ENCODE measurements at regions not wholly inside any gene's neighbourhood (a gene's known extent, or its start where the extent isn't known, plus 50 kb on each side); places are given as distances from the start of the nearest gene placed in this dataset.

DNA sequence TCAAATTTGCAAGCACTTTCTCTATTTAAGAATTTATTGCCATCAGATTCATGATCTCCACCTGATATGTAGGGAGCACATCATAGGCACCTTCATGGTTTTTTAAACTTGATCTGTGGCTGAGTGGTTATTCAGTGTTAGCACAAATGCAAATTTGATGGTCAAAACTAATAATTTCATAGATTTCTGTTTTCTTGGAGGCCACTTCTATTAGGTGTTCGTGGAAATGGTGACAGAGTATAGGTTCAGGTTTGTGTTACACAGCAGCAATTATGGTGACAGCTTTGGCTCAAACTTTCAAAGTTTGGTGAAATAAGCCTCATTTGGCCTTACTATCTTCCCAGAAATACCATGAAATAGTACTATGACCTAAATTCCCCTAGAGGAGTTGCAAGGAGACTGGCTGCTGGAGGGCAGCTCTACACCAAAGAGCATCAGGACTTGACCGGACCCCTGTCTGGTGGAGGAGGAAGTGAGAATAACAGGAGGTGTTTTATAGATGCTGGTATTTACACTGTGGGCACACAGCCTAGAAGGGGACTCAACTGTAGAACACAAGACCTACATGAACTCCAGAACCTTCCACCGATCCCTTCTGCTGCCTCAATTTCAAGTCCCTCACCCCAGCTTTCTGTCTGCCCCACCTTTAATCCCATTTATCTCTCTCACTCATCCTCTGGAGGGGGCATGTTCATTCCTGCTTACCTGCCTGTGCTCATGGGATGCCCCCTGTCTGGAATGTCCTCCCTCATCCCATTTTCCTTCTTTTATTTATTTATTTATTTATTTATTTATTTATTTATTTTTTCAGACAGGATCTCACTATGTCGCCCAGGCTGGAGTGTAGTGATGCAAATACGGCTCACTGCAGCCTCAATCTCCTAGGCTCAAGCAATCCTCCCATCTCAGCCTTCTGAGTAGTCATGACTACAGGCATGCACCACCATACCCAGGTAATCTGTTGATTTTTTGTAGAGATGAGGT is 132.9 kb upstream of the SIX2 start:
- DNase-seq (ENCODE audit: low spot score): no peak
- Histone ChIP-seq H3K79me2 (no peaks in the 10 kb centered on the region), H3K9me2 (replicated peaks; ENCODE audit: insufficient read depth) (no peaks in the 10 kb centered on the region), H2AFZ (no peak overlapping the region), H3K9me3 (ENCODE audit: low read depth) (peaks cover 3% of the 10 kb centered on the region), H3K27me3 (peaks cover 38% of the 10 kb centered on the region), H3K27ac (no peak overlapping the region), H3K4me1 (ENCODE audit: insufficient read depth) (no peaks in the 10 kb centered on the region), H3K4me3 (no peak overlapping the region), H3K36me3 (replicated peaks; ENCODE audit: insufficient read depth, low read depth) (no peaks in the 10 kb centered on the region), H4K20me1 (ENCODE audit: insufficient read depth, poor library complexity, severe bottlenecking) (no peaks in the 10 kb centered on the region), H3K4me2 (no peak overlapping the region)
- 89% methylated on average over 5 of the region's 5 CpGs for WGBS (ENCODE audit: low lambda C conversion rate, missing lambda C conversion rate)
- no peak for TF ChIP-seq EZH2 (IDR thresholded peaks at IDR 0.05; ENCODE audit: borderline replicate concordance)
- TF ChIP-seq, protein P1, sequence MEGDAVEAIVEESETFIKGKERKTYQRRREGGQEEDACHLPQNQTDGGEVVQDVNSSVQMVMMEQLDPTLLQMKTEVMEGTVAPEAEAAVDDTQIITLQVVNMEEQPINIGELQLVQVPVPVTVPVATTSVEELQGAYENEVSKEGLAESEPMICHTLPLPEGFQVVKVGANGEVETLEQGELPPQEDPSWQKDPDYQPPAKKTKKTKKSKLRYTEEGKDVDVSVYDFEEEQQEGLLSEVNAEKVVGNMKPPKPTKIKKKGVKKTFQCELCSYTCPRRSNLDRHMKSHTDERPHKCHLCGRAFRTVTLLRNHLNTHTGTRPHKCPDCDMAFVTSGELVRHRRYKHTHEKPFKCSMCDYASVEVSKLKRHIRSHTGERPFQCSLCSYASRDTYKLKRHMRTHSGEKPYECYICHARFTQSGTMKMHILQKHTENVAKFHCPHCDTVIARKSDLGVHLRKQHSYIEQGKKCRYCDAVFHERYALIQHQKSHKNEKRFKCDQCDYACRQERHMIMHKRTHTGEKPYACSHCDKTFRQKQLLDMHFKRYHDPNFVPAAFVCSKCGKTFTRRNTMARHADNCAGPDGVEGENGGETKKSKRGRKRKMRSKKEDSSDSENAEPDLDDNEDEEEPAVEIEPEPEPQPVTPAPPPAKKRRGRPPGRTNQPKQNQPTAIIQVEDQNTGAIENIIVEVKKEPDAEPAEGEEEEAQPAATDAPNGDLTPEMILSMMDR (IDR thresholded peaks at IDR 0.05; ENCODE audit: poor library complexity): no peak
- TF ChIP-seq EZH2phosphoT487 (IDR thresholded peaks at IDR 0.05; ENCODE audit: low read depth, severe bottlenecking, unreplicated experiment): no peak

DNA sequence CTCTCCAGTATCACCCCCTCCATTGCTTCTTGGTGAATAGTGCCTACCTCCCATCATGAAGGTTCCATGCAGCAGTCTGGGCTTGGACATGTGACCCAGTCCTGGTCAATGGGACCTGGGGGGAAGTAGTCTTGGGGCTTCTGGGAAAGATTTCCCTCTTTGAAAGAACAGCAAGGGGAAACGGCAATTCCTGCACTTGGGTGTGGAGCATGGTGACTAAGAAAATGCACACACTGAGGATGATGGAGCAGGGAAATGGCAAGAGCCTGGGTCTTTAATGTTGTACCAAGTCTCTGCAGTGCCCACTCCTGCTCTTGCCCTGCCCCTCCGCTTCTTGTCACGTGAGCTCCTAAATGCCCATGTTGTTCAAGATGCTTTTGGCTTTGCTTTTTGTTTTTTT is 131.4 kb upstream of the SIX2 start:
- peaks cover 34% of the 10 kb centered on the region for H3K27me3 ChIP-seq
- 97% methylated on average over 3 of the region's 3 CpGs for WGBS (ENCODE audit: low lambda C conversion rate, missing lambda C conversion rate)
- no peaks in the 10 kb centered on the region for H3K9me3 ChIP-seq (ENCODE audit: low read depth)
- no peaks in the 10 kb centered on the region for H3K9me2 ChIP-seq (replicated peaks; ENCODE audit: insufficient read depth)
- H3K4me3 ChIP-seq: no peak overlapping the region
- H3K4me2 ChIP-seq: no peak overlapping the region
- H4K20me1 ChIP-seq (ENCODE audit: insufficient read depth, poor library complexity, severe bottlenecking): no peaks in the 10 kb centered on the region
- H3K4me1 ChIP-seq (ENCODE audit: insufficient read depth): no peaks in the 10 kb centered on the region
- H2AFZ ChIP-seq: no peak overlapping the region
- no peak for DNase-seq (ENCODE audit: low spot score)
- TF ChIP-seq EZH2phosphoT487 (IDR thresholded peaks at IDR 0.05; ENCODE audit: low read depth, severe bottlenecking, unreplicated experiment): no peak
- TF ChIP-seq EZH2 (IDR thresholded peaks at IDR 0.05; ENCODE audit: borderline replicate concordance): no peak
- TF ChIP-seq, protein P1 (IDR thresholded peaks at IDR 0.05; ENCODE audit: poor library complexity): no peak
- no peaks in the 10 kb centered on the region for H3K36me3 ChIP-seq (replicated peaks; ENCODE audit: insufficient read depth, low read depth)
- H3K27ac ChIP-seq: no peak overlapping the region
- H3K79me2 ChIP-seq: no peaks in the 10 kb centered on the region

DNA sequence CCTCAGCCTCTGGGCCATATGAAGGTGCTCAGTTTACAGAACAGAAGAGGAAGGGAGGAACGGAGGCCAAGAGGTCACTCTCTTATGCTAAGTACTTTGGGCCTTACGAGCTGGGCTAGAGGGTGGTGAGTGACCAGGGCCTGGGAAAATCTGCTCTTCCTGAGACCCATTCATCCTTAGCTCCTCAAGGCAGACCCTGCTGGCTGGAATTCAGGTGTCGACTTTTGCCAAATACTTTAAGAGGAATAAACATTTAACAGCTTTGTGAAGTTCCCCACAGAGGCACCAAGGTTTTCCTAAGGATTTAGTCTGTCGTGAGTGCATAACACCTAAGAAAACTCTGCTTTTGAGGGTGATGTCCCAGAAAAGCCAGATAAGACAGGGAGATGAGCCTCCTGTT is 129.7 kb upstream of the SIX2 start:
- Histone ChIP-seq H3K27ac (no peak overlapping the region), H3K36me3 (replicated peaks; ENCODE audit: insufficient read depth, low read depth) (no peaks in the 10 kb centered on the region), H3K9me3 (ENCODE audit: low read depth) (no peaks in the 10 kb centered on the region), H4K20me1 (ENCODE audit: insufficient read depth, poor library complexity, severe bottlenecking) (no peaks in the 10 kb centered on the region), H3K4me3 (no peak overlapping the region), H3K79me2 (no peaks in the 10 kb centered on the region), H2AFZ (no peak overlapping the region), H3K4me2 (no peak overlapping the region), H3K4me1 (ENCODE audit: insufficient read depth) (no peaks in the 10 kb centered on the region), H3K9me2 (replicated peaks; ENCODE audit: insufficient read depth) (no peaks in the 10 kb centered on the region), H3K27me3 (peaks cover 32% of the 10 kb centered on the region)
- WGBS (ENCODE audit: low lambda C conversion rate, missing lambda C conversion rate): 62% methylated on average over 4 of the region's 4 CpGs
- DNase-seq (ENCODE audit: low spot score): no peak
- TF ChIP-seq EZH2 (IDR thresholded peaks at IDR 0.05; ENCODE audit: borderline replicate concordance) (no peak), EZH2phosphoT487 (IDR thresholded peaks at IDR 0.05; ENCODE audit: low read depth, severe bottlenecking, unreplicated experiment) (no peak)
- TF ChIP-seq, protein P1 (IDR thresholded peaks at IDR 0.05; ENCODE audit: poor library complexity): no peak
